DMS 273 (cell line): ENCODE measurements at regions not wholly inside any gene's neighbourhood (a gene's known extent, or its start where the extent isn't known, plus 50 kb on each side); places are given as distances from the start of the nearest gene placed in this dataset.

Experiments
- DNase-seq: peaks from one replicate; lab custom pipeline; 2025; ENCODE audit not compliant: unreplicated experiment; lab: John Stamatoyannopoulos, UW

- no peak for DNase-seq
Observed at GRCh38 chr1:4113897-4114296, 213.8 kb upstream of the C1orf174 start.

DNA sequence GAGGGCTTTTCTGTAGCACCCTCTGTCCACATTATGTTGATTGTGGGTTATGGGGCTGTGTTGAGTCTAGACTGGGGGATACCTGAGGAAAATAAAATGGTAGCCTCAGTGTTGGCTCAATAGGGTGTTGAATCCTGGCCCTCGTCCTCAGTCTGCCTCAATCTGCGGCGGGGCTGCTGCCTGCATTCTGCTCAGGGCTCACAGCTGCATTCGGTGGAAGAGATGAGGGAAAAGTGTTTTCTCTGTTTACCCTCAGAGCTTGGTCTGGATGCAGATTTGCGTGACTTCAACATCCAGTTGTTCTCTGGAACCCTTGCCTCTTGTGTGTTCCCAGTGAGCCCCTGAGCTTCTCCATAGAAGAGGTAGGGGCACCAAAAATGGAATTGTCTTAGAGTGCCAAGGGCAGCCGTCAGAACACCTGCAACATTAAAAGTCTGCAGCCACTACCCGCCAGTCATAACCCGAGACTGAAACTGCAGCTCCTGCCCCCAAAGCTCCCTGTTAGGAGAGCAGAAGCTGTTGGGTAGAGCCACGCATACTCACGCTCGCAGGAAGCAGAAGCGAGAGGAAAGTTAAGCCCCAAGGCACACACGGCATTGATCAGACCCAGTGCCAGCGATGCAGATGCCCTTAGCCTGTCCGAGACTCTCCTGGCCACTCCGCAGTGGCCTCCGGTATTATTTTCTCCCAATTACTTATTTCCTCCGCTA lies 215.3 kb upstream of the C1orf174 start:
- no peak for DNase-seq

- no peak for DNase-seq
Observed at GRCh38 chr1:4117196-4117595, 217.1 kb upstream of the C1orf174 start.

DNA sequence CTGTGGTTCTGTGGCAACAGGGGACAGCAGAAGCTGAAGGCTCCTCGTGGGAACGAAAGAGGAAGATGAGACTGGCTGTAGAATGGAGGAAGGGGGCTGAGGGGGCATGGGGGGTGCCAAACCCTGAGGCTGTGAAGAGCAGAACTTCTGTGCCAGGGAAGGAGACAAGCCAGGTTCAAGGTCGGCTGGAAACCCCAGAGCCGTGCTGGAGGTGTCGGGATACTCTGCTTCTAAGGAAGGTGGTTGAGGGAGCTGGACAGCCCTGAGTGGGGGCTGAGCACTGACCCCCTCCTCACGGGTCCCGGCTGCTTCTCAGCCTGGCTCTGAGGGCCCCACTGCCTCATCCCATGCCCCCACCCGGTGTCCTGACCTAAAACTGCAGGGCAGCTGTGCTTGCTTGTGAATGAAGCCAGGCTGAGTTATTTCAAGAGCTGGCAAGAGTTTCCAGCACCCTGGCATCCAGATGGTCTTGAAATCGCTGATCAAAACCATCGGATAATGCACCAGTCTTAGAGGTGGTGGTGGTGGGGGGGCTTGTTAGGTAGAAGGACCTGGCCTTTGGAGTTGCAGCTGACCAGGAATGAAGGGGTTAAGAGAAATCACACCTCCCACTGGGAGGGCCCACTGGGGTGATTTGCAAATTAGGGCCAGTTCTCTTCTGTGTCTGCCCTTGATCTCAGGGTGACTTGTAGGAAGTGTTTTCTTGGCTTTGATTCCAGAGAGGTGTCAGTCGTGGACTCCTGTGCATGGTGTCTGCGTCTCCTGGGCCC lies 218.9 kb upstream of the C1orf174 start:
- peak; percentile 22 for DNase-seq

DNA sequence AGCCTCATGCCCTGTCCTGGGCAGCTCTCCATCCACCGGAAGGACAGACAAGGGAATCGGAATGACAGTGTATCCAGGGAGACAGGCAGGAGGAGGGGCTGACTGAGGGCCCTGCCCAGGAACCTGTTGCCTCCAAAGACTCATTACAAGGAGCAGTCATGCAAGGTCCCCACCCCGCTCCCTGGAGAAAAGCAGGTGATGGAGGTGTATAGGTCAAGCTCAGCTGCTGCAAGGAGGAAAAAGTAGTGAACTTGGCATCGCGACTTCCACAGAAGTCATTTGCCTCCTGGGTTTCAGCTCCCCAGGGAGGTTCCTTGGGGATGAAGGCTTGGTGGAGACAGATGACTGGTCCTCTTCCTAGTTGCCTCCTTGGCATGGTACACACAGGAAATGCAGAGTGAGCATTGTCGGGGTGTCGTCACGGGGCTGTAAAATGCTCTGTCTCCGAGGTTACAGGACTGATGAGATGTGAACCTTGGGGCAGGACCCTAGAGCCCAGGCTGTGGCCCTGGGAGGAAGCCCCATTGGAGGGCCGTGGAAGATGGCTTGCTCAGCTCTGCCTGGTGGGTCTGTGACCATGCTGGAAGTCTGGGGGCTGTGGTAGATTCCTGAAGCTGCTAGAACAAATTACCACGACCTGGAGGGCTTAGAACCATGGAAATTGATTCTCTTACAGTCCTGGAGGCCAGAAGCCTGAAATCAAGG lies 219.6 kb upstream of the C1orf174 start:
- DNase-seq = no peak

DNA sequence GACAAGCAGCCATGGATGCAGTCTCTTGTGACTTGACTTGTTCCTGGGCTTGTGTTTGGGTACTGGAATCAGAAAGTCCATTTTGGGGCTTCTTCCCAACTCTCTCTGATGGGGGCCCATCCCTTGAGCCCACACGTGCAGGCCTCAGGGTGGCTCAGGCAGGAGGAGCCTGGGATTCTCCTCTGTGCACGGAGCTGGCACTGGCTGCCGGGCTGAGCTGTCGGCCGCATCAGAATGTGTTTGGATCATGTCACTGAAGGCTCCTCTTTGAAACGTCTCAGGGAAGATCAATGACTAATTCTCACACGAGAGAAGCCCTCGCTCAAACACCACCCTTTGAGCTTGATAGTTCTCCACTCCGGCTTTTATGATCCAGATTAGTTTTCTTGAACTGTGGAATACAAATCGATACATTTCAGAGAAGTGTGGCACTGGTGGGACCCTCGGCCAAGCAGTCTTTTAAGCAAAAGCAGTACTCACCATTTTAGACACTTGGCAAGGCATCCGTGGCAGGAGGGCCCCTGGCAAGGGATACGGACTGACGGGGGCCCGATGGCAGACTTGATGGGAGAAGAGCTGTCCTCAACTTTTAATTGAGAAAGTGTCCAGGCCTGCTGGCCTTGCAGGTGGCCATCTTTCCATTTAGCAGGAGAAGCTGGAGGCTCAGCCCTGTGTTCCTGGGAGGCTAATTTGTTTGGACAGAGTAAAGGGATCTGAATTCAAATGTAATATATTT lies 220.7 kb upstream of the C1orf174 start:
- DNase-seq = no peak

GRCh38 chr1:4121293-4121684 lies 221.2 kb upstream of the C1orf174 start:
- no peak for DNase-seq

- DNase-seq = no peak
Observed at GRCh38 chr1:4121834-4122512, 221.9 kb upstream of the C1orf174 start.

- no peak for DNase-seq
Observed at GRCh38 chr1:4122513-4123160, 222.6 kb upstream of the C1orf174 start.

DNA sequence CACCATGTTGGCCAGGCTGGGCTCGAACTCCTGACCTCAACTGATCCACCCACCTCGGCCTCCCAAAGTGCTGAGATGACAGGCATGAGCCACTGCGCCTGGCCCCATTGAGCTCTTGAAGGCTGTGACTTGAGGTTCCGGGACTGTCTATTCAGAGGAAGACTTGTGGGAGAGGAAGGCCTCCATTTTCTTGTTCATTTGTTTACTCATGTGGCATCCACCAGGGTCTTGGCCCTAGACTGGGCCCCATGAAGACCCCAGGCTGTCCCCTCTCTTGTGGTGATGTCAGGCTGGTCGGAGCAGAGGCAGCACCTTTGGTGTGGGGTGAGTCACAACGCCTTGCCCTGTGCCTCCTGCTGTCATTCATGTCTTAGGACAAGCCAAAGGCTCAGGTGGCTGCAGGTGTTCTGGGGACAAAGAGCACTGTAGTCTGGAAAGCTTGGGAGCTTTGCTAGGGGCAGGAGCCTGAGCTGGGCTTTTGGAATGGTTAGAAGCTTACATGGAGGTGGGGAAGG lies 224.6 kb upstream of the C1orf174 start:
- no peak for DNase-seq

DNA sequence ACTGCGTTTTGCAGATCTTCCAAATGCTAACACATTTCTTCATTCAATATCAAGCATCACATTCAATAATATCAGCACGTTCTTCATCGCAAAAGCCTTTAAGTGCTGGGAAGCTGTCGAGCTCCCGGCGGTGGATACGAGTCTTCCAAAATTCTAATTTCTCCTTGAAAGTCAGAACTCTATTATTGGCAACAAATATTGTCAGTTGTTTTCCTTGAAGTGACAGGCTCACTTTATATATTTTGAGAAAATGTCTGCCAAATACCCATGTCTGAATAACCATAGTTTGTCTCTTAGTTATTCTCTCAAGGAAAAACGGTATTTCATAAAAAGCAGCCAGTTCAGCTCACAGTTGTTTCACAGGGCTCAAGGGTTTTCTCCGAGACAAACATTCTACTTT lies 226.2 kb upstream of the C1orf174 start:
- DNase-seq = no peak

DNA sequence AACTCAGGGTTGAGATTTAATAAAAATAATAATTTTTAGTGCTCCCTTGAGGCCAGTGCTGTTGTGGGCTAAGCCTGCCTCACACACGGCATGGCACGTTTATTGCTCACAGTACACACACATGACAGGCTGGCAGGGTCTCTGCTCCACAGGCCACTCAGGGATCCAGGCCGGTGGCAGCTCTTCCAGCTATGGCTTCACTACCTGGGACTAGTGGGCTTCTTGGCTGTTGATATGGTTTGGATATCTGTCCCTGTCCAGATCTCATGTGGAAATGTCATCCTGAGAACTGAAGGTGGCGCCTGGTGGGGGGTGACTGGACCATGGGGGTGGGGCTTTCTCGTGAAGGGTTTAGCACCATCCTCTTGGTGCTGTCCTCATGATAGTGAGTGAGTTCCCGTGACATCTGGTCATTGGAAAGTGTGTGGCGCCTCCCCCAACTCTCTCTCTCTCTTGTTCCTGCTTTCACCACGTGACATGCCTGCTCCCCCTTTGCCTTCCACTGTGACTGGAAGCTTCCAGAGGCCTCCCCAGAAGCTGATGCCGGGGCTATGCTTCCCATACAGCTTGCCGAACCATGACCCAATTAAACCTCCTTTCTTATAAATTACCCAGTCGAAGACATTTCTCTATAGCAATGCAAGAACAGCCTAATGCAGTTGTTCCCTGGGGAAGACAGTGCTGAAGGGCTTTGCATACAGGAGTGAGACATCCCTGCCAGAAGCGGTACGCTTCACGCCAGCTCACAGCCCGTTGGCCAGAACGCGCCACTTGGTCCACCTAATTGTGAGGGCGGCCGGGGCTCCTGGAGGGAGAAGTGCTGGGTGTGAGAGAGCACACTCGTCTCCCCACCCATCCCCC lies 226.9 kb upstream of the C1orf174 start:
- no peak for DNase-seq

DNA sequence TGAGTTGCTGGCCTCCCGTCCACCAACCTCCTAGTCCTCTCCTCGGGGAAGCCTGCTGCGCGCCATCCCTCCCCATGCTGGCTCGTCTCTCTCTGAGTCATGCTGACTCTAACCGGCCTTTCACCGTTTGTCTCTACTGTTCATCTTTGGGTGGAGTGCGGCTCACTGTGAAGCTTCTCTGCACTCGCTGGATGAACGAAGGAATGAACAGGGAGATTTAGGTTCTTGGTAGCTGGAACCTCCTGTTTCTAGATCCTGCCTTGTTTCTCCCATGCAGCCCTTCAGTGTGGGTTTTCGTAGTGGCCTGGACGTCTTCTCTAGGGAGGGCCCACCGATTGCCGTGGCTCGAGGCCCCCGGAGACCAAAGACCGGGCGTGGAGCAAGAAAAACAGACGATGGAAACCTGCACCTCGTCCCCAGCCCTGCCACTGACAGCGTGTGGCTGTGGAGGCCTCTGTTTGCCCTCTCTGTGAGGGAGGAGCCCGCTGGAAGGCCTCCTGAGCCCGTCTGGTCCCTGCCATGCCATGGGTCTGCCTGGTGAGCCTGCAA lies 227.6 kb upstream of the C1orf174 start:
- no peak for DNase-seq

GRCh38 chr1:4128616-4129015 lies 228.5 kb upstream of the C1orf174 start:
- no peak for DNase-seq

DNA sequence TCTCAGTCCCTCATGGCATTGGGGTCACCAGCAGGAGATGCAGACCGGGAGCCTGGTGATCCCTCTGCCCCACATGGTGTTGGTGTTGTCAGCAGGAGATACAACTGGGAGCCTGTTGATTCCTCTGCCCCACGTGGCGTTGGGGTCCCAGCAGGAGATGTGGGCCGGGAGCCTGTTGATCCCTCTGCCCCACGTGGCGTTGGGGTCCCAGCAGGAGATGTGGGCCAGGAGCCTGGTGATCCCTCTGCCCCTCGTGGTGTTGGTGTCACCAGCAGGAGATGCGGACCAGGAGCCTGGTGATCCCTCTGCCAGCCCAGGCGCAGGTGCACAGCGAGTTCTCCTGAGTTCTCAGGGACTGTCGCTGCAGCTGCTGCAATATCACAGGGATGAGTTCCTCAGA lies 229.6 kb upstream of the C1orf174 start:
- DNase-seq = no peak

DNA sequence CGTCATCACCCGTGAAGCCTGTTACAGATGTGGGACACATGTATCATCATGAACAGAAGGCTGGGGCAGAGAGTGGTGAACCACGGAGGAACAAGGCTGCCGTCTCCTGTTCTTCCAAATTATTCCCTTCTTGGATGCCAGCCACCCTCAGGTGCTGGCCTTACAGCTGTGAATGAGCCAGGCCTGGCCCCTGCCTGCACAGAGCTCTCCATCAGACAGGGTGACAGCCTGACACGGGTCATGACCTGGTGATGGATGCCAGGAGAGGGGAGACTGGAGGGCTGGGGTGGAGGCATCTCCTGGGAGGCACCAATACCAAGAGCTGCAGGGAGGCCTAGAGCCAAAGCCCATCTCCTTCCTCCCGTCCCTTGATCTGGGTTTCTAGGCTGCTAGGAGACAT lies 230.0 kb upstream of the C1orf174 start:
- DNase-seq = no peak

DNA sequence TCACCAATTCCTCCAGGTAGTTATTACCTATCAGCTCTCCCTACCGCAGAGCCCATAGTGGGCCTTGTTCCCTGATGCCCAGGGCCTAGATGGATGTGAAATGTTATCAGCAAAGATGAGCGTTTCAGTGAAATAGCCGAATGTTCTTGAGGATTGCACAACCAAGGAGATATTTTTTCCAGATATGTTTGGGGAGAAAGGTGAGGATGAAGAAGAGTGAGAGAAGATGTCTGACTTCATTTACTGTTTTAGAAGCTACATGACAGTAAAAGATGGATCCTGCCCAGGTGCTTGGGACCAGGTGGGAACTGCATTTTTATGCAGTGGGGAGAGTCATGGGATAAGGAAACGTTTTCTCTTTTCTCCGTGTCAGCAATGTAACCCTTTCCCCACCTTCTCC lies 231.7 kb upstream of the C1orf174 start:
- no peak for DNase-seq

DNA sequence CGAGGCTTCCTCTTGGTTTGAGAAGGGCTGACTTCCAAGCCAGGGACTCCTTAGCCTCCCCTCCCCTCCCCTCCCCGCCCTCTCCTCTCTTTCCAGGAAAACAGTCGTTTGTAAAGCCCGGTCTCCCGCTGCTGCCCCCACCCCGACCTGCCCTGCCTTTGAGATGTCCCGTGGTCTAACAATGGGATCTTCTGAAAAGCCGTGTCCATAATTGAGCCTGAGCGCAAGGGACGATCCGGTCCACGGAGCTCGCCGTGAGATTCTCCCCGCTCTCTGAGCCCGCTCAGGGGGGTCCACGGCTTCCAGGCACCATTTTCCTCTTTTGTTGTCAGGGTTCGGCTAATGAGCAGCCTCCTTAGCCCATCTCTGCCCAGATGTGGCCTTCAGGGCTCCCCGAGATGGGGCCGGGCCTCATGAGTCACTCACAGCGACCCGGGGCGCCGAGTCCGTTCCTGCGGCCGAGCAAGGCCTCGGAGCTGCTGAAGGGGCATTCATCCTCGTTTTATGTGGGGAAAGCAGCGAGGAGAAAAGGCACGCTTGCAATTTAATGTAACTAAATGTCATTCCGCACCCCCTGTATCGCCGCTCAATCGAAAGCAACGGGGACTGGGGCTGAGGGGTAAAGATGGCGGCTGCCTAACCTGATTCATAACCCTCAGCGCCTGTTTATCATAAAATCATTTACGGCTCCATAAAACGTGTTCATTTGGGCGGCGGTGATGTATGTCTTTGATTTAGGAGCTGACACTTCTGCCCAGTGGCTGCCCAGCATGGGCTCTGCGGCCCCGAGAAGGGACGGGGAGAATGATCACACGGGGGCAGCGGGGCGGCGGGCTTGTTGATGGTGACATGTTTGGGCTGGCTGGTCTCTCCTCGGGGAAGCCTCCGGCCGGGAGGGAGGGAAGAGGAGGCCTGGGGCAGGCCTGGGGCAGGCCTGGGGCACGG lies 232.6 kb upstream of the C1orf174 start:
- DNase-seq = no peak
